Activated CD4-positive, alpha-beta memory T cell treated with anti-CD3 and anti-CD28 coated beads for 36 hours (primary cell): ENCODE measurements at regions not wholly inside any gene's neighbourhood (a gene's known extent, or its start where the extent isn't known, plus 50 kb on each side); places are given as distances from the start of the nearest gene placed in this dataset.

Source experiments
- CTCF ChIA-PET: fragments of 350-600 bp; sonication (Branson Sonifier 250); formaldehyde crosslinking; loops from one replicate; lab custom pipeline; 2021; ENCODE audit warnings: antibody characterized with exemption, inconsistent platforms; lab: Charles Lee
- POLR2A ChIA-PET: fragments of 350-600 bp; sonication (Branson Sonifier 250); formaldehyde crosslinking; loops from one replicate; lab custom pipeline; 2021; ENCODE audit warnings: antibody characterized with exemption; lab: Charles Lee
- DNase-seq: peaks from one replicate; pipeline ENCODE4 v3.0.0-alpha.2; 2020
- H3K27ac Mint-ChIP-seq: one replicate; pipeline ENCODE4 v1.8.0; 2021; ENCODE audit warnings: mixed read lengths
- H3K27me3 Mint-ChIP-seq: one replicate; pipeline ENCODE4 v1.8.0; 2021; ENCODE audit warnings: mixed read lengths
- H3K36me3 Mint-ChIP-seq: one replicate; pipeline ENCODE4 v1.8.0; 2021; ENCODE audit warnings: mixed read lengths
- H3K4me1 Mint-ChIP-seq: one replicate; pipeline ENCODE4 v1.8.0; 2021; ENCODE audit warnings: low read depth, mixed read lengths
- H3K4me3 Mint-ChIP-seq: one replicate; pipeline ENCODE4 v1.8.0; 2021; ENCODE audit warnings: mild to moderate bottlenecking, mixed read lengths
- H3K9me3 Mint-ChIP-seq: one replicate; pipeline ENCODE4 v1.8.0; 2021; ENCODE audit warnings: mixed read lengths
- intact Hi-C: fragments of 100-400 bp; cut with micrococcal nuclease; formaldehyde crosslinking; loops from one replicate; pipeline ENCODE4 v1.15.1; 2023

GRCh38 chr7:21184942-21185652 lies 242.8 kb upstream of the SP4 start:
- H3K4me1 Mint-ChIP-seq = peaks cover 4% of the 10 kb centered on the region
- CTCF ChIA-PET = no interaction called here
- intact Hi-C loops = no loop called here

GRCh38 chr7:21185653-21186265 lies 242.1 kb upstream of the SP4 start:
- Mint-ChIP-seq H3K36me3 (no peaks in the 10 kb centered on the region), H3K27ac (no peak overlapping the region), H3K4me1 (peaks cover 4% of the 10 kb centered on the region), H3K27me3 (peaks cover 7% of the 10 kb centered on the region), H3K9me3 (no peaks in the 10 kb centered on the region), H3K4me3 (no peak overlapping the region)
- ChIA-PET CTCF (no interaction called here), POLR2A (no interaction called here)
- intact Hi-C loops = no loop called here
- DNase-seq = no peak

More at GRCh38 chr7:21184942-21185652, 242.8 kb upstream of the SP4 start:
- Mint-ChIP-seq H3K27me3 (peaks cover 7% of the 10 kb centered on the region), H3K27ac (no peak overlapping the region), H3K9me3 (no peaks in the 10 kb centered on the region), H3K4me3 (no peak overlapping the region), H3K36me3 (no peaks in the 10 kb centered on the region)
- DNase-seq = no peak
- POLR2A ChIA-PET = no interaction called here

- CTCF ChIA-PET = no interaction called here
- no peaks in the 10 kb centered on the region for H3K9me3 Mint-ChIP-seq
- peaks cover 4% of the 10 kb centered on the region for H3K4me1 Mint-ChIP-seq
- POLR2A ChIA-PET = no interaction called here
- H3K27ac Mint-ChIP-seq = no peak overlapping the region
- no peak for DNase-seq
- no peaks in the 10 kb centered on the region for H3K27me3 Mint-ChIP-seq
- no peaks in the 10 kb centered on the region for H3K36me3 Mint-ChIP-seq
- intact Hi-C loops = no loop called here
- no peak overlapping the region for H3K4me3 Mint-ChIP-seq
Observed at GRCh38 chr7:21191321-21192073, 236.4 kb upstream of the SP4 start.

- POLR2A ChIA-PET = no interaction called here
- Mint-ChIP-seq H3K27ac (no peak overlapping the region), H3K4me3 (no peak overlapping the region), H3K9me3 (no peaks in the 10 kb centered on the region), H3K36me3 (no peaks in the 10 kb centered on the region), H3K4me1 (peaks cover 4% of the 10 kb centered on the region), H3K27me3 (no peaks in the 10 kb centered on the region)
- DNase-seq = no peak
- CTCF ChIA-PET = no interaction called here
- intact Hi-C loops = no loop called here
Observed at GRCh38 chr7:21192657-21193056, 235.2 kb upstream of the SP4 start.

GRCh38 chr7:21193895-21194294 lies 234.0 kb upstream of the SP4 start:
- no peak overlapping the region for H3K4me3 Mint-ChIP-seq
- intact Hi-C loops = no loop called here
- H3K9me3 Mint-ChIP-seq = no peaks in the 10 kb centered on the region
- no peaks in the 10 kb centered on the region for H3K27me3 Mint-ChIP-seq
- peaks cover 4% of the 10 kb centered on the region for H3K4me1 Mint-ChIP-seq
- POLR2A ChIA-PET = no interaction called here
- no peaks in the 10 kb centered on the region for H3K36me3 Mint-ChIP-seq
- CTCF ChIA-PET = no interaction called here
- DNase-seq = no peak
- no peak overlapping the region for H3K27ac Mint-ChIP-seq

GRCh38 chr7:21194936-21195335 lies 232.9 kb upstream of the SP4 start:
- ChIA-PET POLR2A (no interaction called here), CTCF (interaction anchor here (0.5 kb wide), 1 partner anchor 181 kb away, joined by 3 read pairs; no protein-coding TSS in a partner anchor)
- Mint-ChIP-seq H3K27ac (no peak overlapping the region), H3K4me3 (no peak overlapping the region), H3K36me3 (no peaks in the 10 kb centered on the region), H3K9me3 (no peaks in the 10 kb centered on the region), H3K27me3 (no peaks in the 10 kb centered on the region), H3K4me1 (peaks cover 4% of the 10 kb centered on the region)
- intact Hi-C loops = no loop called here
- no peak for DNase-seq

GRCh38 chr7:21198921-21199320 lies 229.0 kb upstream of the SP4 start:
- DNase-seq = no peak
- H3K27me3 Mint-ChIP-seq = no peaks in the 10 kb centered on the region
- no peak overlapping the region for H3K4me3 Mint-ChIP-seq
- CTCF ChIA-PET = no interaction called here
- H3K9me3 Mint-ChIP-seq = no peaks in the 10 kb centered on the region
- POLR2A ChIA-PET = no interaction called here
- intact Hi-C loops = no loop called here
- H3K36me3 Mint-ChIP-seq = no peaks in the 10 kb centered on the region
- no peak overlapping the region for H3K27ac Mint-ChIP-seq
- peaks cover 4% of the 10 kb centered on the region for H3K4me1 Mint-ChIP-seq

- H3K27ac Mint-ChIP-seq = no peak overlapping the region
- H3K9me3 Mint-ChIP-seq = no peaks in the 10 kb centered on the region
- CTCF ChIA-PET = no interaction called here
- no peak for DNase-seq
- H3K27me3 Mint-ChIP-seq = no peaks in the 10 kb centered on the region
- peaks cover 4% of the 10 kb centered on the region for H3K4me1 Mint-ChIP-seq
- POLR2A ChIA-PET = no interaction called here
- H3K36me3 Mint-ChIP-seq = no peaks in the 10 kb centered on the region
- H3K4me3 Mint-ChIP-seq = no peak overlapping the region
- intact Hi-C loops = no loop called here
Observed at GRCh38 chr7:21200503-21200902, 227.4 kb upstream of the SP4 start.

GRCh38 chr7:21214657-21215056 lies 213.2 kb upstream of the SP4 start:
- no peaks in the 10 kb centered on the region for H3K9me3 Mint-ChIP-seq

GRCh38 chr7:21215307-21215706 lies 212.6 kb upstream of the SP4 start:
- Mint-ChIP-seq H3K4me1 (no peaks in the 10 kb centered on the region), H3K27me3 (peaks cover 6% of the 10 kb centered on the region), H3K36me3 (no peaks in the 10 kb centered on the region), H3K27ac (no peak overlapping the region), H3K4me3 (no peak overlapping the region), H3K9me3 (no peaks in the 10 kb centered on the region)
- POLR2A ChIA-PET = no interaction called here
- CTCF ChIA-PET = no interaction called here
- DNase-seq = no peak
- intact Hi-C loops = no loop called here

More at GRCh38 chr7:21214657-21215056, 213.2 kb upstream of the SP4 start:
- Mint-ChIP-seq H3K27me3 (peaks cover 7% of the 10 kb centered on the region), H3K27ac (no peak overlapping the region), H3K36me3 (no peaks in the 10 kb centered on the region), H3K4me3 (no peak overlapping the region), H3K4me1 (no peaks in the 10 kb centered on the region)
- ChIA-PET POLR2A (no interaction called here), CTCF (no interaction called here)
- DNase-seq = no peak
- intact Hi-C loops = no loop called here

GRCh38 chr7:21217365-21217764 lies 210.5 kb upstream of the SP4 start:
- no peak overlapping the region for H3K4me3 Mint-ChIP-seq
- no peaks in the 10 kb centered on the region for H3K27me3 Mint-ChIP-seq
- no peaks in the 10 kb centered on the region for H3K9me3 Mint-ChIP-seq
- POLR2A ChIA-PET = no interaction called here
- H3K4me1 Mint-ChIP-seq = no peaks in the 10 kb centered on the region
- CTCF ChIA-PET = no interaction called here
- no peak overlapping the region for H3K27ac Mint-ChIP-seq
- H3K36me3 Mint-ChIP-seq = no peaks in the 10 kb centered on the region
- intact Hi-C loops = no loop called here
- no peak for DNase-seq

GRCh38 chr7:21218155-21218554 lies 209.7 kb upstream of the SP4 start:
- CTCF ChIA-PET = no interaction called here
- H3K9me3 Mint-ChIP-seq = no peaks in the 10 kb centered on the region
- DNase-seq = no peak
- POLR2A ChIA-PET = no interaction called here
- no peak overlapping the region for H3K4me3 Mint-ChIP-seq
- no peaks in the 10 kb centered on the region for H3K4me1 Mint-ChIP-seq
- no peak overlapping the region for H3K27ac Mint-ChIP-seq
- no peaks in the 10 kb centered on the region for H3K36me3 Mint-ChIP-seq
- intact Hi-C loops = no loop called here
- H3K27me3 Mint-ChIP-seq = no peaks in the 10 kb centered on the region
